ENCODE measurements at regions not wholly inside any gene's neighbourhood (a gene's known extent, or its start where the extent isn't known, plus 50 kb on each side); places are given as distances from the start of the nearest gene placed in this dataset.
"Not testable (repeated sequence)": the region's sequence is repeated elsewhere in the genome, so short reads cannot be mapped to it uniquely, and the experiment has no call there.

DNA sequence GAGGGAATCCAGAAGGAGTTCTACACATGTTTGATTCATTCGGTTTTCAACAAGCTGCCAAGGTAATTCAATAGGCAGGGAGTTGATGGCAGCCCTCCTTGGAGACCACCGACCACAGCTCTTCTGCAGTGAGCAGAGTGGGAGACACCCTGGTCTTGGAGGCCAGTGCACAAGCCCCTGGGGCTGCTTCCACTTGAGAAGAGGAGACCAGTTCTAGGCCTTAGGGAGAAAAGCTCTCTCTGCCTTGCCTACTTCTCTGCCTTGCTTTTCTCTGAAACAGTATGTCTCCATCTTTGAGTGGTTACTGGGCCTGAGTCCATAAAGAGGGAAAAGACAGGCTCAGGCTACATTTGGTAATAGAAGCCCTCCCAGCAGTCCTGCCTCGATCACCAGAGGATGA, 671.9 kb downstream of the UQCRFS1 start:
- TF ChIP-seq CTCF (IDR thresholded peaks at IDR 0.05; ENCODE audit: poor library complexity, severe bottlenecking): no peak
- Histone ChIP-seq H3K9me3 (ENCODE audit: severe bottlenecking) (peaks cover 6% of the 10 kb centered on the region), H3K4me3 (ENCODE audit: severe bottlenecking) (no peak overlapping the region), H3K27me3 (ENCODE audit: insufficient read depth, poor library complexity, severe bottlenecking) (no peaks in the 10 kb centered on the region), H3K27ac (ENCODE audit: poor library complexity, severe bottlenecking) (no peak overlapping the region), H3K36me3 (ENCODE audit: low read depth) (no peaks in the 10 kb centered on the region), H3K4me1 (ENCODE audit: insufficient read depth, poor library complexity, severe bottlenecking) (no peaks in the 10 kb centered on the region)
- DNase-seq (ENCODE audit: low spot score) (no peak), ATAC-seq (ENCODE audit: low read depth) (no peak)

DNA sequence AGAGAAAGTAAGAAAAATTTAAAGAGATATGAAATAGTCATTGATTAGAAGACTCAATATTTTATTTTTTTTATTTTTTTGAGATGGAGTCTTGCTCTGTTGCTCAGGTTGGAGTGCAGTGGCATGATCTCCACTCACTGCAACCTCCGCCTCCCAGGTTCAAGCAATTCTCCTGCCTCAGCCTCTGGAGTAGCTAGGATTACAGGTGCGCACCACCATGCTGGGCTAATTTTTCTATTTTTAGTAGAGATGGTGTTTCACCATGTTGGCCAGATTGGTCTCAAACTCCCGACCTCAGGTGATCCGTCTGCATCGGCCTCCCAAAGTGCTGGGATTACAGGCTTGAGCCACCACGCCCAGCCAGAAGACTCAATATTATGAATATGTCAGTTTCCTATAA, 672.6 kb downstream of the UQCRFS1 start:
- not testable (repeated sequence) for H3K27me3 ChIP-seq (ENCODE audit: insufficient read depth, poor library complexity, severe bottlenecking); H3K9me3 ChIP-seq (ENCODE audit: severe bottlenecking); H3K4me3 ChIP-seq (ENCODE audit: severe bottlenecking); H3K36me3 ChIP-seq (ENCODE audit: low read depth); H3K27ac ChIP-seq (ENCODE audit: poor library complexity, severe bottlenecking); ATAC-seq (ENCODE audit: low read depth); DNase-seq (ENCODE audit: low spot score); H3K4me1 ChIP-seq (ENCODE audit: insufficient read depth, poor library complexity, severe bottlenecking)

- TF ChIP-seq CTCF (IDR thresholded peaks at IDR 0.05; ENCODE audit: poor library complexity, severe bottlenecking): no peak
- no peak overlapping the region for H3K4me3 ChIP-seq (ENCODE audit: severe bottlenecking)
- H3K4me1 ChIP-seq (ENCODE audit: insufficient read depth, poor library complexity, severe bottlenecking): no peaks in the 10 kb centered on the region
- no peaks in the 10 kb centered on the region for H3K27me3 ChIP-seq (ENCODE audit: insufficient read depth, poor library complexity, severe bottlenecking)
- DNase-seq (ENCODE audit: low spot score) (no peak), ATAC-seq (ENCODE audit: low read depth) (no peak)
- H3K36me3 ChIP-seq (ENCODE audit: low read depth): no peaks in the 10 kb centered on the region
- H3K9me3 ChIP-seq (ENCODE audit: severe bottlenecking): peaks cover 6% of the 10 kb centered on the region
- H3K27ac ChIP-seq (ENCODE audit: poor library complexity, severe bottlenecking): no peak overlapping the region
These were observed 673.2 kb downstream of the UQCRFS1 start for GRCh38 chr19:28539759-28540158.

GRCh38 chr19:28538579-28538978, 674.4 kb downstream of the UQCRFS1 start:
- H3K36me3 ChIP-seq (ENCODE audit: low read depth); H3K4me3 ChIP-seq (ENCODE audit: severe bottlenecking); H3K4me1 ChIP-seq (ENCODE audit: insufficient read depth, poor library complexity, severe bottlenecking); H3K27me3 ChIP-seq (ENCODE audit: insufficient read depth, poor library complexity, severe bottlenecking); H3K27ac ChIP-seq (ENCODE audit: poor library complexity, severe bottlenecking); ATAC-seq (ENCODE audit: low read depth); DNase-seq (ENCODE audit: low spot score); H3K9me3 ChIP-seq (ENCODE audit: severe bottlenecking): not testable (repeated sequence)

- ATAC-seq (ENCODE audit: low read depth) (no peak), DNase-seq (ENCODE audit: low spot score) (no peak)
- no peak overlapping the region for H3K4me3 ChIP-seq (ENCODE audit: severe bottlenecking)
- H3K27me3 ChIP-seq (ENCODE audit: insufficient read depth, poor library complexity, severe bottlenecking): no peaks in the 10 kb centered on the region
- peaks cover 6% of the 10 kb centered on the region for H3K9me3 ChIP-seq (ENCODE audit: severe bottlenecking)
- no peaks in the 10 kb centered on the region for H3K4me1 ChIP-seq (ENCODE audit: insufficient read depth, poor library complexity, severe bottlenecking)
- no peak overlapping the region for H3K27ac ChIP-seq (ENCODE audit: poor library complexity, severe bottlenecking)
- no peak for TF ChIP-seq CTCF (IDR thresholded peaks at IDR 0.05; ENCODE audit: poor library complexity, severe bottlenecking)
- H3K36me3 ChIP-seq (ENCODE audit: low read depth): no peaks in the 10 kb centered on the region
These were observed 675.1 kb downstream of the UQCRFS1 start for GRCh38 chr19:28537896-28538295.

GRCh38 chr19:28537079-28537478, 675.9 kb downstream of the UQCRFS1 start:
- Histone ChIP-seq H3K27ac (ENCODE audit: poor library complexity, severe bottlenecking) (no peak overlapping the region), H3K36me3 (ENCODE audit: low read depth) (no peaks in the 10 kb centered on the region), H3K4me1 (ENCODE audit: insufficient read depth, poor library complexity, severe bottlenecking) (no peaks in the 10 kb centered on the region), H3K27me3 (ENCODE audit: insufficient read depth, poor library complexity, severe bottlenecking) (no peaks in the 10 kb centered on the region), H3K4me3 (ENCODE audit: severe bottlenecking) (no peak overlapping the region), H3K9me3 (ENCODE audit: severe bottlenecking) (peaks cover 6% of the 10 kb centered on the region)
- no peak for TF ChIP-seq CTCF (IDR thresholded peaks at IDR 0.05; ENCODE audit: poor library complexity, severe bottlenecking)
- DNase-seq (ENCODE audit: low spot score) (no peak), ATAC-seq (ENCODE audit: low read depth) (no peak)
